DND-41 (cell line): ENCODE measurements at regions not wholly inside any gene's neighbourhood (a gene's known extent, or its start where the extent isn't known, plus 50 kb on each side); places are given as distances from the start of the nearest gene placed in this dataset.

Experiments used
- CTCF ChIP-seq: IDR thresholded peaks from 2 replicates; pipeline ENCODE4 v1.5.1; 2012; ENCODE audit warnings: borderline replicate concordance, low read length, moderate library complexity, mild to moderate bottlenecking; ENCODE audit not compliant: poor library complexity, severe bottlenecking; ENCODE audit errors: extremely low read depth
- EZH2 ChIP-seq: IDR thresholded peaks from 3 replicates; pipeline ENCODE4 v1.6.1; 2012; ENCODE audit warnings: borderline replicate concordance, low read depth, mild to moderate bottlenecking, moderate library complexity, low read length, inconsistent platforms; ENCODE audit not compliant: severe bottlenecking

DNA sequence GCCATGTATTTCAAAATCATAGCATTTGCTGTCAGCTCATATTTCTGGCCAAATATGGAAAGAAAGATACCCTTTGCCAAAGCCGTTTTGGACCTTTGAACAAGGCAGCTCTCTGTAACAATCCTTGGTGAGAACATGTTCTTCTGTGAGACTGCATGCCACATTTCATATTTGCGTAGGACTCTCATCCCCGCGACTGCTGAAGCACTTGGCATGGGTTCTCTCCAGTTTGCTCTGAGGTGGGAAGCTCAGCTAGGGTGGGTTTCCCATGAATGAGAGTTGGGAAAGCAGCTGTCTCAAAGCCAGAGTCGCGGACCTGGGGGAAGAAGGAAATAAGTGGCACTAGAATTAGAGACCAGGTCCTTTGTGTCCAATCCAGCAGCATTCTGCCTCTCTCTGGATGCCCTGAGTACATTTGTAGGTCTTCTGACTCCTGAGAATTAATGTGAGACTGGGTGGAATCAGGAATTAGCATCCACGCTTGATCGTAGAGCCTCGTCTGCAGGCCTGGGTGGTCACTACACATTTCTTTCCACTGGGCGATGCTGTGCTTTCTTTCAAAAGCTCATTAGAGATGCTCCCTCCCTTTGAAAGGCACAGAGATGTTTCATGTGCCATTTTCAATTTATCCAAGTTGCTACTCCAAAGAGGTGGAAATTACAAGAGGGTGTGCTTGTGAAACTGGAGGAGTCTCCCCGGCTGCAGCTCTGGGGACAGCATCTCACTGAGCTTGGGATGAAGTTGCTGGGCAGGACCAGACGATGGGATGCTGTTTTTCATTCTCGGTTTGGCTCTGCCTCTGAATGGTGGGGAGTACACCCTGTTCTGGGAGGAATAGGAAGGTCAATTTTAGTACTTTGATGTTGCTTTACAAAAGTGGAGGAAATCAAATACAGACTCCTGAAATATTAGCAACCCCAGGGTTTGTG is 197.2 kb downstream of the GADD45G start:
- TF ChIP-seq CTCF (no peak), EZH2 (no peak)
